H1 (cell line): ENCODE measurements at regions not wholly inside any gene's neighbourhood (a gene's known extent, or its start where the extent isn't known, plus 50 kb on each side); places are given as distances from the start of the nearest gene placed in this dataset.
A peak's percentile ranks its signal among the peaks of the same experiment; 100 is the strongest.

Source experiments
- CTCF ChIA-PET: fragments of 300-600 bp; sonication (Branson Sonifier 250); formaldehyde crosslinking; loops from one replicate; lab custom pipeline; 2021; ENCODE audit not compliant: partially characterized antibody; lab: Charles Lee
- POLR2A ChIA-PET: fragments of 300-600 bp; sonication (Branson Sonifier 250); formaldehyde crosslinking; loops from one replicate; lab custom pipeline; 2021; ENCODE audit warnings: inconsistent platforms; ENCODE audit not compliant: partially characterized antibody; lab: Charles Lee
- DNase-seq, 2 experiments: peaks; one replicate each; pipeline versions ENCODE4 v3.0.0 to v3.0.0-alpha.2; 2010 to 2022; ENCODE audit warnings: low spot score in 2 of 2, low read depth in 1 of 2, mixed read lengths in 1 of 2
- FAIRE-seq: peaks from 2 replicates; lab custom pipeline; 2011; peaks lifted over from hg19 to GRCh38; lab: Jason Lieb, UNC
- H2AFZ ChIP-seq: 2 replicates; pipeline ENCODE4 v1.8.1; 2012; ENCODE audit warnings: low read length, inconsistent platforms
- H2AK5ac ChIP-seq: 2 replicates; pipeline ENCODE4 v1.6.1; 2013; ENCODE audit warnings: low read depth, low read length
- H2BK120ac ChIP-seq: replicated peaks from 2 replicates; pipeline ENCODE3; 2013; ENCODE audit warnings: low read depth, low read length, inconsistent platforms
- H2BK12ac ChIP-seq: 2 replicates; pipeline ENCODE4 v1.6.1; 2013; ENCODE audit warnings: low read depth, low read length
- H2BK15ac ChIP-seq: 2 replicates; pipeline ENCODE4 v1.6.1; 2013; ENCODE audit warnings: low read length
- H2BK20ac ChIP-seq: 2 replicates; pipeline ENCODE4 v1.6.1; 2013; ENCODE audit warnings: low read length
- H2BK5ac ChIP-seq: 2 replicates; pipeline ENCODE4 v1.6.1; 2013; ENCODE audit warnings: low read depth, low read length
- H3K14ac ChIP-seq: 2 replicates; pipeline ENCODE4 v1.6.1; 2013; ENCODE audit warnings: inconsistent platforms; ENCODE audit not compliant: insufficient read length
- H3K18ac ChIP-seq: 2 replicates; pipeline ENCODE4 v1.6.1; 2013; ENCODE audit warnings: low read length; ENCODE audit errors: extremely low read depth
- H3K23ac ChIP-seq: 2 replicates; pipeline ENCODE4 v1.6.1; 2013; ENCODE audit warnings: inconsistent platforms; ENCODE audit not compliant: insufficient read length
- H3K23me2 ChIP-seq: 2 replicates; pipeline ENCODE4 v1.6.1; 2013; ENCODE audit warnings: low read depth, low read length
- H3K27ac ChIP-seq: 2 replicates; pipeline ENCODE4 v1.6.1; 2011; ENCODE audit warnings: low read depth, low read length, inconsistent platforms
- H3K27me3 ChIP-seq, 4 experiments: replicated peaks in 1 of 4; 1 replicate in 1 of 4; 2 replicates in 3 of 4; pipeline versions ENCODE4 v1.6.1 to v1.8.1; 2011 to 2013; ENCODE audit warnings: low read length in 3 of 4, mild to moderate bottlenecking in 3 of 4, inconsistent platforms in 2 of 4, mixed read lengths in 2 of 4, moderate library complexity in 1 of 4; ENCODE audit not compliant: control insufficient read depth in 3 of 4, insufficient read depth in 3 of 4; ENCODE audit errors: extremely low read depth in 1 of 4
- H3K36me3 ChIP-seq, 4 experiments: 2 replicates each; pipeline versions ENCODE4 v1.6.1 to v1.8.1; 2011 to 2013; ENCODE audit warnings: mild to moderate bottlenecking in 4 of 4, low read length in 3 of 4, moderate library complexity in 2 of 4, control low read depth in 1 of 4, inconsistent platforms in 1 of 4; ENCODE audit not compliant: insufficient read depth in 4 of 4, control insufficient read depth in 2 of 4
- H3K4ac ChIP-seq: replicated peaks from 2 replicates; pipeline ENCODE3; 2013; ENCODE audit warnings: low read length, low read depth, mixed read lengths, inconsistent platforms; ENCODE audit not compliant: insufficient read length
- H3K4me1 ChIP-seq, 4 experiments: replicated peaks in 1 of 4; 1 replicate in 1 of 4; 2 replicates in 3 of 4; pipeline versions ENCODE4 v1.6.1 to v1.8.1; 2011 to 2013; ENCODE audit warnings: low read length in 3 of 4, inconsistent platforms in 2 of 4, mixed read lengths in 1 of 4; ENCODE audit not compliant: insufficient read depth in 4 of 4, control insufficient read depth in 3 of 4
- H3K4me2 ChIP-seq, 2 experiments: 2 replicates each; pipeline versions ENCODE4 v1.6.1 to v1.8.1; 2011 to 2013; ENCODE audit warnings: low read depth in 2 of 2, low read length in 2 of 2, control low read depth in 1 of 2, inconsistent platforms in 1 of 2, mild to moderate bottlenecking in 1 of 2; ENCODE audit not compliant: insufficient read depth in 1 of 2
- H3K4me3 ChIP-seq, 4 experiments: fragments of 200-600, 300-600 bp in 1 of 4; sonication (generic), shearing (Covaris generic), sonication (Bioruptor Twin) in 1 of 4; 2 replicates each; pipeline versions ENCODE4 v1.5.1 to v1.8.1; 2011 to 2016; ENCODE audit warnings: low read length in 4 of 4, low read depth in 3 of 4, control low read depth in 2 of 4, inconsistent platforms in 2 of 4, mild to moderate bottlenecking in 2 of 4, mixed read lengths in 1 of 4, moderate library complexity in 1 of 4; ENCODE audit not compliant: insufficient read depth in 2 of 4; ENCODE audit errors: extremely low read depth in 1 of 4
- H3K56ac ChIP-seq: replicated peaks from 2 replicates; pipeline ENCODE3; 2013; ENCODE audit warnings: low read depth, mild to moderate bottlenecking, mixed read lengths, low read length, inconsistent platforms; ENCODE audit not compliant: insufficient read length
- H3K79me1 ChIP-seq: 2 replicates; pipeline ENCODE4 v1.6.1; 2013; ENCODE audit warnings: low read depth, low read length, control low read depth
- H3K79me2 ChIP-seq, 2 experiments: 2 replicates each; pipeline versions ENCODE4 v1.6.1 to v1.8.1; 2012 to 2013; ENCODE audit warnings: low read length in 2 of 2, mild to moderate bottlenecking in 2 of 2, inconsistent platforms in 1 of 2; ENCODE audit not compliant: insufficient read depth in 2 of 2, control insufficient read depth in 1 of 2
- H3K9ac ChIP-seq, 4 experiments: replicated peaks in 1 of 4; 1 replicate in 1 of 4; 2 replicates in 3 of 4; pipeline versions ENCODE4 v1.6.1 to v1.8.1; 2011 to 2013; ENCODE audit warnings: low read depth in 3 of 4, low read length in 3 of 4, control low read depth in 2 of 4, mild to moderate bottlenecking in 2 of 4, moderate library complexity in 2 of 4, inconsistent platforms in 1 of 4; ENCODE audit errors: extremely low read depth in 1 of 4
- H3K9me3 ChIP-seq, 2 experiments: 2 replicates each; pipeline versions ENCODE4 v1.6.1 to v1.8.1; 2012 to 2013; ENCODE audit warnings: mild to moderate bottlenecking in 2 of 2, moderate library complexity in 2 of 2, control low read depth in 1 of 2, inconsistent platforms in 1 of 2, low read depth in 1 of 2, low read length in 1 of 2, mixed read lengths in 1 of 2; ENCODE audit not compliant: insufficient read depth in 2 of 2
- H4K20me1 ChIP-seq, 2 experiments: replicated peaks in 1 of 2; 2 replicates each; pipeline versions ENCODE3 to v1.8.1; 2011 to 2013; ENCODE audit warnings: inconsistent platforms in 2 of 2, low read length in 2 of 2, mild to moderate bottlenecking in 1 of 2; ENCODE audit not compliant: insufficient read depth in 2 of 2, control insufficient read depth in 1 of 2
- H4K5ac ChIP-seq: 2 replicates; pipeline ENCODE4 v1.6.1; 2013; ENCODE audit warnings: low read length, low read depth, mixed read lengths, inconsistent platforms; ENCODE audit not compliant: insufficient read length
- H4K8ac ChIP-seq: 2 replicates; pipeline ENCODE4 v1.8.0; 2013; ENCODE audit warnings: mild to moderate bottlenecking, moderate library complexity, low read length, inconsistent platforms; ENCODE audit not compliant: insufficient read depth; ENCODE audit errors: extremely low read depth
- H4K91ac ChIP-seq: replicated peaks from 2 replicates; pipeline ENCODE3; 2013; ENCODE audit warnings: low read length, mixed read lengths, inconsistent platforms; ENCODE audit not compliant: insufficient read length
- MAX ChIP-seq: IDR thresholded peaks from 2 replicates; pipeline ENCODE4 v1.6.1; 2012; ENCODE audit warnings: inconsistent platforms
- NANOG ChIP-seq: IDR thresholded peaks from 2 replicates; pipeline ENCODE4 v1.6.1; 2011; ENCODE audit warnings: low read length, low read depth, mild to moderate bottlenecking, inconsistent platforms; ENCODE audit not compliant: insufficient read depth, poor library complexity, severe bottlenecking
- PHF8 ChIP-seq: fragments of 200-600 bp; sonication (generic); conservative IDR thresholded peaks from 2 replicates; pipeline ENCODE4 v1.7.1; 2012; ENCODE audit warnings: low read depth, mild to moderate bottlenecking, inconsistent platforms, low read length, moderate library complexity
- RXRA ChIP-seq: IDR thresholded peaks from 2 replicates; pipeline ENCODE4 v1.6.1; 2011; ENCODE audit warnings: low read depth, mild to moderate bottlenecking, low read length, moderate library complexity; ENCODE audit not compliant: insufficient read depth
- USF2 ChIP-seq: IDR thresholded peaks from 2 replicates; pipeline ENCODE4 v1.6.1; 2011; ENCODE audit warnings: low read length, improper control_type of control experiment
- WGBS, 2 experiments: shearing (Covaris generic) in 1 of 2; methylation state at CpG; one replicate each; pipeline versions ENCODE4 v1.1.6 to v1.1.7; 2013 to 2015; ENCODE audit warnings: low lambda C conversion rate in 2 of 2, mixed read lengths in 2 of 2, inconsistent platforms in 1 of 2, low coverage in 1 of 2, missing lambda C conversion rate in 1 of 2; ENCODE audit not compliant: insufficient replicate concordance in 2 of 2, insufficient coverage in 1 of 2, insufficient read length in 1 of 2; ENCODE audit errors: extremely low coverage in 1 of 2, missing lambda C conversion rate in 1 of 2; 5-methylcytosine and 5-hydroxymethylcytosine counted together

GRCh38 chr6:167643223-167643622, 183.5 kb upstream of the AFDN start:
- Histone ChIP-seq H2BK120ac (no peak overlapping the region), H3K27ac (no peak overlapping the region), H3K9ac (no peak overlapping the region), H4K8ac (no peak overlapping the region), H3K79me2 (no peaks in the 10 kb centered on the region), H2BK5ac (no peak overlapping the region; the same call in 1 of the 2 replicates), H4K20me1 (no peaks in the 10 kb centered on the region), H3K4ac (no peak overlapping the region), H3K4me2 (peak overlapping the region in 1 of 2 experiments; percentile 21; a peak in 1 of 4 replicates), H3K23ac (no peak overlapping the region), H2AFZ (peak overlapping the region; percentile 81), H3K14ac (no peak overlapping the region), H3K9me3 (no peaks in the 10 kb centered on the region), H3K36me3 (no peaks in the 10 kb centered on the region), H3K4me1 (peaks cover 0 to 13% (median 8%) of the 10 kb centered on the region in 4 experiments; a peak in 5 of 7 replicates), H4K5ac (no peak overlapping the region), H2BK20ac (0 out of 2 replicates have a peak overlapping the region, but pooled peaks have one; percentile 27), H2AK5ac (no peak overlapping the region), H3K56ac (no peak overlapping the region), H2BK15ac (no peak overlapping the region), H3K4me3 (no peak overlapping the region), H3K18ac (no peak overlapping the region), H3K79me1 (no peaks in the 10 kb centered on the region), H4K91ac (no peak overlapping the region), H3K27me3 (no peaks in the 10 kb centered on the region), H3K23me2 (no peaks in the 10 kb centered on the region; the same call in 1 of the 2 replicates), H2BK12ac (no peak overlapping the region; the same call in 1 of the 2 replicates)
- no peak for FAIRE-seq
- WGBS, 2 experiments, result 76% methylated on average over 9 of the region's 9 CpGs; no CpG with 5 or more reads in 1 of the 2 experiments
- no peak for DNase-seq
- POLR2A ChIA-PET, result interaction anchor here (0.7 kb wide), 2 partner anchors 10 to 55 kb away, joined by 3 read pairs; no protein-coding TSS in a partner anchor
- CTCF ChIA-PET, result interaction anchor here (1.1 to 1.2 kb wide), 2 partner anchors 55 to 325 kb away, joined by 4 to 5 read pairs; no protein-coding TSS in a partner anchor
- TF ChIP-seq NANOG, result no peak
- no peak for TF ChIP-seq PHF8
- no peak for TF ChIP-seq RXRA
- no peak for TF ChIP-seq USF2
- TF ChIP-seq MAX, result no peak
